HG02973 (cell line): ENCODE measurements at regions not wholly inside any gene's neighbourhood (a gene's known extent, or its start where the extent isn't known, plus 50 kb on each side); places are given as distances from the start of the nearest gene placed in this dataset.

Experiments
- ATAC-seq: cut with Tn5 transposase; IDR thresholded peaks from one replicate; pipeline ENCODE4 v1.9.1; 2021; ENCODE audit warnings: moderate library complexity; ENCODE audit not compliant: unreplicated experiment

GRCh38 chr1:106608841-106609240, 447.6 kb upstream of the PRMT6 start:
- no peak for ATAC-seq

- no peak for ATAC-seq
Measured at GRCh38 chr1:106613068-106613467, 443.4 kb upstream of the PRMT6 start.

GRCh38 chr1:106613861-106614260, 442.6 kb upstream of the PRMT6 start:
- ATAC-seq, result no peak

- ATAC-seq, result no peak
Measured at GRCh38 chr1:106615473-106615872, 441.0 kb upstream of the PRMT6 start.

- no peak for ATAC-seq
Measured at GRCh38 chr1:106619080-106619826, 437.2 kb upstream of the PRMT6 start.

- ATAC-seq, result no peak
Measured at GRCh38 chr1:106619827-106620134, 436.7 kb upstream of the PRMT6 start.

- ATAC-seq, result no peak
Measured at GRCh38 chr1:106620521-106620954, 435.9 kb upstream of the PRMT6 start.

GRCh38 chr1:106621853-106622252, 434.6 kb upstream of the PRMT6 start:
- ATAC-seq, result no peak

- ATAC-seq, result no peak
Measured at GRCh38 chr1:106637566-106637965, 418.9 kb upstream of the PRMT6 start.

- no peak for ATAC-seq
Measured at GRCh38 chr1:106646261-106646784, 410.2 kb upstream of the PRMT6 start.

- no peak for ATAC-seq
Measured at GRCh38 chr1:106646816-106647215, 409.7 kb upstream of the PRMT6 start.

GRCh38 chr1:106651028-106651762, 405.3 kb upstream of the PRMT6 start:
- ATAC-seq, result no peak

GRCh38 chr1:106659490-106660244, 396.8 kb upstream of the PRMT6 start:
- no peak for ATAC-seq

GRCh38 chr1:106675558-106675957, 380.9 kb upstream of the PRMT6 start:
- no peak for ATAC-seq

GRCh38 chr1:106676021-106676420, 380.5 kb upstream of the PRMT6 start:
- ATAC-seq, result no peak

GRCh38 chr1:106677181-106677580, 379.3 kb upstream of the PRMT6 start:
- no peak for ATAC-seq

- no peak for ATAC-seq
Measured at GRCh38 chr1:106677721-106678120, 378.8 kb upstream of the PRMT6 start.

GRCh38 chr1:106678279-106679050, 378.0 kb upstream of the PRMT6 start:
- ATAC-seq, result no peak

- ATAC-seq, result no peak
Measured at GRCh38 chr1:106680216-106680615, 376.3 kb upstream of the PRMT6 start.

GRCh38 chr1:106680776-106681344, 375.6 kb upstream of the PRMT6 start:
- ATAC-seq, result no peak
